ENCODE measurements at regions not wholly inside any gene's neighbourhood (a gene's known extent, or its start where the extent isn't known, plus 50 kb on each side); places are given as distances from the start of the nearest gene placed in this dataset.
A peak's percentile ranks its signal among the peaks of the same experiment; 100 is the strongest.

DNA sequence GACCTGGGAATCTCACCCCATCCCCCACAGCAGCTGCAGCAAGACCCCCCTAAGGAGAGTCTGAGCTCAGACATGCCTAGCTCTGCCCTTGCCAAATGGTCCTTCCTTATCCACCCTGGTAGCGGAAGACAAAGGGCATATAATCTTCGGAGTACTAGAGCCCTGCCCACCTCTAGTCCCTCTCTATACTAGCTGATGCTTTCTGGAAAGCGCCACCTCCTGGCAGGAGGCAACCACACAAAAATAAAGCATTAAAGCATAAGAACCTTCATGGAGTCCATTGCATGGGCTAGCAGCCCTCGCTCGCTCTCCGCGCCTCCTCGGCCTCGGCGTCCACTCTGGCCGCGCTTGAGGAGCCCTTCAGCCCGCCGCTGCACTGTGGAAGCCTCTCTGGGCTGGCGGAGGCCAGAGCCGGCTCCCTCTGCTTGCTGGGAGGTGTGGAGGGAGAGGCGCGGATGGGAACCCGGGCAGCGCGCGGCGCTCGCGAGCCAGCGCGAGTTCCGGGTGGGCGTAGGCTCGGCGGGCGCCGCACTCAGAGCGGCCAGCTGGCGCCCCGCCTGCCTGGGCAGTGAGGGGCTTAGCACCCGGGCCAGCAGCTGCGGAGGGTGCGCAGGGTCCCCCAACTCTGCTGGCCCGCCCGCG lies 941.2 kb downstream of the SUCLG1 start (continued):
- TF ChIP-seq, protein P1, sequence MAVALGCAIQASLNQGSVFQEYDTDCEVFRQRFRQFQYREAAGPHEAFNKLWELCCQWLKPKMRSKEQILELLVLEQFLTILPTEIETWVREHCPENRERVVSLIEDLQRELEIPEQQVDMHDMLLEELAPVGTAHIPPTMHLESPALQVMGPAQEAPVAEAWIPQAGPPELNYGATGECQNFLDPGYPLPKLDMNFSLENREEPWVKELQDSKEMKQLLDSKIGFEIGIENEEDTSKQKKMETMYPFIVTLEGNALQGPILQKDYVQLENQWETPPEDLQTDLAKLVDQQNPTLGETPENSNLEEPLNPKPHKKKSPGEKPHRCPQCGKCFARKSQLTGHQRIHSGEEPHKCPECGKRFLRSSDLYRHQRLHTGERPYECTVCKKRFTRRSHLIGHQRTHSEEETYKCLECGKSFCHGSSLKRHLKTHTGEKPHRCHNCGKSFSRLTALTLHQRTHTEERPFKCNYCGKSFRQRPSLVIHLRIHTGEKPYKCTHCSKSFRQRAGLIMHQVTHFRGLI (CRISPR knock-in tag; IDR thresholded peaks at IDR 0.05), result no peak
- TF ChIP-seq CHCHD3 (CRISPR knock-in tag; IDR thresholded peaks at IDR 0.05) (no peak), DNMT1 (IDR thresholded peaks at IDR 0.05) (no peak), SLC30A9 (CRISPR knock-in tag; IDR thresholded peaks at IDR 0.05) (no peak)
- TF ChIP-seq, protein P2, sequence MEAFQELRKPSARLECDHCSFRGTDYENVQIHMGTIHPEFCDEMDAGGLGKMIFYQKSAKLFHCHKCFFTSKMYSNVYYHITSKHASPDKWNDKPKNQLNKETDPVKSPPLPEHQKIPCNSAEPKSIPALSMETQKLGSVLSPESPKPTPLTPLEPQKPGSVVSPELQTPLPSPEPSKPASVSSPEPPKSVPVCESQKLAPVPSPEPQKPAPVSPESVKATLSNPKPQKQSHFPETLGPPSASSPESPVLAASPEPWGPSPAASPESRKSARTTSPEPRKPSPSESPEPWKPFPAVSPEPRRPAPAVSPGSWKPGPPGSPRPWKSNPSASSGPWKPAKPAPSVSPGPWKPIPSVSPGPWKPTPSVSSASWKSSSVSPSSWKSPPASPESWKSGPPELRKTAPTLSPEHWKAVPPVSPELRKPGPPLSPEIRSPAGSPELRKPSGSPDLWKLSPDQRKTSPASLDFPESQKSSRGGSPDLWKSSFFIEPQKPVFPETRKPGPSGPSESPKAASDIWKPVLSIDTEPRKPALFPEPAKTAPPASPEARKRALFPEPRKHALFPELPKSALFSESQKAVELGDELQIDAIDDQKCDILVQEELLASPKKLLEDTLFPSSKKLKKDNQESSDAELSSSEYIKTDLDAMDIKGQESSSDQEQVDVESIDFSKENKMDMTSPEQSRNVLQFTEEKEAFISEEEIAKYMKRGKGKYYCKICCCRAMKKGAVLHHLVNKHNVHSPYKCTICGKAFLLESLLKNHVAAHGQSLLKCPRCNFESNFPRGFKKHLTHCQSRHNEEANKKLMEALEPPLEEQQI (IDR thresholded peaks at IDR 0.05), result no peak

DNA sequence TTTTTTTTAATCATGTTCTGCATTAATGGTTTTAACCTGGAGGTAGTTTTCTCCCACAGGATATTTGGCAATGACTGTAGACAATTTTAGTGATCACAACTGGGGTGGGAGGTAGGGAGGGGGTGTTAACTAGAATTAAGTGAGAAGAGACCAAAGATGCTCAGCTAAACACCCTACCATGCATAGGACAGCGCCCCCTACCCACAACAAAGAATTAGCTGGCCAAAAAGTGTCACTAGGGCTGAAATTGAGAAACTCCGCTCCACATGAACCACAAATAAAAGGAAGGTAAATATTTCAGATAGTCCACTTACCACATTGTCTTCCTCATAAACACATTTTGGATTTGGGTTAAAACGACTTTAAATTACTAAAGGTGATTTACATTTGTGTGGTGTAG lies 942.6 kb downstream of the SUCLG1 start:
- in situ Hi-C loops (cut with MboI) (no loop called here), intact Hi-C loops (cut with micrococcal nuclease) (no loop called here)
- Histone ChIP-seq H3K9me3 (replicated peaks; ENCODE audit: control insufficient read depth, insufficient read depth, low read depth, low read length) (no peaks in the 10 kb centered on the region), H4K20me1 (replicated peaks; ENCODE audit: control insufficient read depth, insufficient read depth, low read length) (no peaks in the 10 kb centered on the region), H3K4me2 (ENCODE audit: insufficient read depth, low read length) (no peak overlapping the region), H3K4me1 (replicated peaks in 1 of 2; ENCODE audit: control insufficient read depth in 2 of 2, insufficient read depth in 2 of 2, low read length in 2 of 2) (peaks cover 0 to 3% of the 10 kb centered on the region in 2 experiments; a peak in 1 of 5 replicates), H3K4me3 (no peak overlapping the region), H3K27ac (ENCODE audit: extremely low read depth, low read depth, low read length) (no peak overlapping the region), H3K36me3 (ENCODE audit: control insufficient read depth, insufficient read depth, low read length) (no peaks in the 10 kb centered on the region), H3K79me2 (ENCODE audit: control insufficient read depth, insufficient read depth, low read length) (no peaks in the 10 kb centered on the region), H3K9me1 (ENCODE audit: control insufficient read depth, insufficient read depth, low read length) (no peaks in the 10 kb centered on the region), H3K9ac (ENCODE audit: insufficient read depth in 1 of 2, low read depth in 2 of 2, low read length in 2 of 2) (no peak overlapping the region), H2AFZ (ENCODE audit: low read depth, low read length) (0 out of 2 replicates have a peak overlapping the region, but pooled peaks have one; percentile 24), H3K27me3 (ENCODE audit: control insufficient read depth in 2 of 2, insufficient read depth in 2 of 2, low read length in 2 of 2) (no peaks in the 10 kb centered on the region)
- TF ChIP-seq PURB (CRISPR knock-in tag; IDR thresholded peaks at IDR 0.05; ENCODE audit: low read depth), result no peak
- no peak for TF ChIP-seq HDGF (IDR thresholded peaks at IDR 0.05)
- TF ChIP-seq, protein P3, sequence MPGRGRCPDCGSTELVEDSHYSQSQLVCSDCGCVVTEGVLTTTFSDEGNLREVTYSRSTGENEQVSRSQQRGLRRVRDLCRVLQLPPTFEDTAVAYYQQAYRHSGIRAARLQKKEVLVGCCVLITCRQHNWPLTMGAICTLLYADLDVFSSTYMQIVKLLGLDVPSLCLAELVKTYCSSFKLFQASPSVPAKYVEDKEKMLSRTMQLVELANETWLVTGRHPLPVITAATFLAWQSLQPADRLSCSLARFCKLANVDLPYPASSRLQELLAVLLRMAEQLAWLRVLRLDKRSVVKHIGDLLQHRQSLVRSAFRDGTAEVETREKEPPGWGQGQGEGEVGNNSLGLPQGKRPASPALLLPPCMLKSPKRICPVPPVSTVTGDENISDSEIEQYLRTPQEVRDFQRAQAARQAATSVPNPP (IDR thresholded peaks at IDR 0.05; ENCODE audit: borderline replicate concordance, insufficient read depth, insufficient read length), result no peak
- TF ChIP-seq CTCF (IDR thresholded peaks at IDR 0.05 in 2 of 3, conservative IDR thresholded peaks at IDR 0.05 in 1 of 3; ENCODE audit: insufficient read depth in 2 of 3, low read depth in 1 of 3, low read length in 3 of 3), result 0 out of 6 replicates have a peak, but pooled peaks of 2 of the 3 experiments have one; percentile 2 to 23
- TF ChIP-seq, protein P4, sequence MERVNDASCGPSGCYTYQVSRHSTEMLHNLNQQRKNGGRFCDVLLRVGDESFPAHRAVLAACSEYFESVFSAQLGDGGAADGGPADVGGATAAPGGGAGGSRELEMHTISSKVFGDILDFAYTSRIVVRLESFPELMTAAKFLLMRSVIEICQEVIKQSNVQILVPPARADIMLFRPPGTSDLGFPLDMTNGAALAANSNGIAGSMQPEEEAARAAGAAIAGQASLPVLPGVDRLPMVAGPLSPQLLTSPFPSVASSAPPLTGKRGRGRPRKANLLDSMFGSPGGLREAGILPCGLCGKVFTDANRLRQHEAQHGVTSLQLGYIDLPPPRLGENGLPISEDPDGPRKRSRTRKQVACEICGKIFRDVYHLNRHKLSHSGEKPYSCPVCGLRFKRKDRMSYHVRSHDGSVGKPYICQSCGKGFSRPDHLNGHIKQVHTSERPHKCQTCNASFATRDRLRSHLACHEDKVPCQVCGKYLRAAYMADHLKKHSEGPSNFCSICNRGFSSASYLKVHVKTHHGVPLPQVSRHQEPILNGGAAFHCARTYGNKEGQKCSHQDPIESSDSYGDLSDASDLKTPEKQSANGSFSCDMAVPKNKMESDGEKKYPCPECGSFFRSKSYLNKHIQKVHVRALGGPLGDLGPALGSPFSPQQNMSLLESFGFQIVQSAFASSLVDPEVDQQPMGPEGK (CRISPR knock-in tag; IDR thresholded peaks at IDR 0.05; ENCODE audit: borderline replicate concordance), result no peak
- no TSS peak for BruUV-seq (replicated peaks)
- POLR2A ChIA-PET, result no interaction called here
- no peak for FAIRE-seq
- CTCF ChIA-PET (ENCODE audit: low intra/inter-chr PET ratio), result no interaction called here
- WGBS (ENCODE audit: insufficient coverage, low coverage, missing lambda C conversion rate), result 13% methylated on average over 3 of the region's 3 CpGs
- DNase-seq (ENCODE audit: extremely low read depth in 1 of 4, low spot score in 3 of 4), result peak in 3 of 4 experiments; percentile 3 to 19 (median 16)
- ATAC-seq, result no peak
